SK-N-SH treated with all-trans-retinoic acid at 6 μM for 48 hours (cell line): ENCODE measurements at regions not wholly inside any gene's neighbourhood (a gene's known extent, or its start where the extent isn't known, plus 50 kb on each side); places are given as distances from the start of the nearest gene placed in this dataset.

Source experiments
- ATAC-seq: fragments of 200-7000 bp; cut with Tn5 transposase; 3 replicates; pipeline ENCODE4 v1.9.1; 2020; ENCODE audit warnings: mild to moderate bottlenecking, moderate library complexity
- ARNTL ChIP-seq: fragments of 450-650 bp; formaldehyde crosslinking; IDR thresholded peaks from 2 replicates; pipeline ENCODE4 v1.5.0; 2020; ENCODE audit warnings: low read depth, mild to moderate bottlenecking, moderate library complexity, borderline replicate concordance
- CREB5 ChIP-seq: fragments of 250-450 bp; sonication (Bioruptor Pico); IDR thresholded peaks from 2 replicates; pipeline ENCODE4 v1.5.1; 2020; ENCODE audit warnings: low read depth, mild to moderate bottlenecking, moderate library complexity
- CSDC2 ChIP-seq: fragments of 250-450 bp; sonication (Bioruptor Pico); IDR thresholded peaks from 2 replicates; pipeline ENCODE4 v1.5.0; 2020; ENCODE audit warnings: mild to moderate bottlenecking, moderate library complexity
- CSRNP3 ChIP-seq: fragments of 250-450 bp; sonication (Bioruptor Pico); IDR thresholded peaks from 2 replicates; pipeline ENCODE4 v1.5.1; 2021; ENCODE audit warnings: mild to moderate bottlenecking, moderate library complexity
- ESRRG ChIP-seq: fragments of 250-450 bp; sonication (Bioruptor Pico); IDR thresholded peaks from 2 replicates; pipeline ENCODE4 v1.6.1; 2021; ENCODE audit warnings: mild to moderate bottlenecking
- GLIS3 ChIP-seq: fragments of 250-450 bp; sonication (Bioruptor Pico); IDR thresholded peaks from 2 replicates; pipeline ENCODE4 v1.5.0; 2020; ENCODE audit warnings: mild to moderate bottlenecking, moderate library complexity
- ISL1 ChIP-seq: fragments of 250-450 bp; sonication (Bioruptor Pico); IDR thresholded peaks from 2 replicates; pipeline ENCODE4 v2.1.2; 2022; ENCODE audit warnings: mild to moderate bottlenecking, moderate library complexity
- PATZ1 ChIP-seq: fragments of 250-450 bp; sonication (Bioruptor Pico); IDR thresholded peaks from 2 replicates; pipeline ENCODE4 v1.8.0; 2020; ENCODE audit warnings: mild to moderate bottlenecking, moderate library complexity, borderline replicate concordance
- POU6F1 ChIP-seq: fragments of 250-450 bp; sonication (Bioruptor Pico); IDR thresholded peaks from 2 replicates; pipeline ENCODE4 v1.8.0; 2021; ENCODE audit warnings: low read depth, mild to moderate bottlenecking, moderate library complexity, borderline replicate concordance
- PPARA ChIP-seq: fragments of 250-450 bp; sonication (Bioruptor Pico); IDR thresholded peaks from 2 replicates; pipeline ENCODE4 v1.5.0; 2020; ENCODE audit warnings: mild to moderate bottlenecking, borderline replicate concordance
- RARB ChIP-seq: fragments of 250-450 bp; sonication (Bioruptor Pico); IDR thresholded peaks from 2 replicates; pipeline ENCODE4 v1.8.0; 2021; ENCODE audit warnings: mild to moderate bottlenecking, moderate library complexity
- SNAI2 ChIP-seq: fragments of 250-450 bp; sonication (Bioruptor Pico); IDR thresholded peaks from 2 replicates; pipeline ENCODE4 v1.5.0; 2020; ENCODE audit warnings: mild to moderate bottlenecking, moderate library complexity
- TCF4 ChIP-seq: fragments of 250-450 bp; sonication (Bioruptor Pico); IDR thresholded peaks from 2 replicates; pipeline ENCODE4 v1.8.0; 2021; ENCODE audit warnings: mild to moderate bottlenecking, moderate library complexity, borderline replicate concordance
- TOX ChIP-seq: fragments of 250-450 bp; sonication (Bioruptor Pico); IDR thresholded peaks from 2 replicates; pipeline ENCODE4 v1.8.0; 2021; ENCODE audit warnings: mild to moderate bottlenecking, moderate library complexity, borderline replicate concordance
- TSHZ2 ChIP-seq: fragments of 250-450 bp; sonication (Bioruptor Pico); IDR thresholded peaks from 2 replicates; pipeline ENCODE4 v1.5.0; 2020; ENCODE audit warnings: mild to moderate bottlenecking, moderate library complexity
- ZC3H10 ChIP-seq: fragments of 250-450 bp; sonication (Bioruptor Pico); IDR thresholded peaks from 2 replicates; pipeline ENCODE4 v1.5.1; 2021; ENCODE audit warnings: mild to moderate bottlenecking, moderate library complexity
- ZFP3 ChIP-seq: fragments of 250-450 bp; sonication (Bioruptor Pico); IDR thresholded peaks from 2 replicates; pipeline ENCODE4 v1.5.0; 2020; ENCODE audit warnings: mild to moderate bottlenecking, moderate library complexity
- ZFP30 ChIP-seq: fragments of 450-650 bp; formaldehyde crosslinking; IDR thresholded peaks from 2 replicates; pipeline ENCODE4 v1.5.0; 2022; ENCODE audit warnings: mild to moderate bottlenecking, moderate library complexity
- ZNF565 ChIP-seq: fragments of 450-650 bp; formaldehyde crosslinking; conservative IDR thresholded peaks from 2 replicates; pipeline ENCODE4 v1.5.0; 2020; ENCODE audit warnings: low read depth, mild to moderate bottlenecking, moderate library complexity
- ZNF70 ChIP-seq: fragments of 450-650 bp; formaldehyde crosslinking; IDR thresholded peaks from 2 replicates; pipeline ENCODE4 v1.5.0; 2020; ENCODE audit warnings: mild to moderate bottlenecking, moderate library complexity
- ZNF8 ChIP-seq: fragments of 450-650 bp; formaldehyde crosslinking; IDR thresholded peaks from 2 replicates; pipeline ENCODE4 v1.5.0; 2020; ENCODE audit warnings: mild to moderate bottlenecking, moderate library complexity

GRCh38 chr9:22354699-22355384 lies 91.8 kb upstream of the DMRTA1 start:
- no peak for TF ChIP-seq ZNF565 (CRISPR knock-in tag)
- TF ChIP-seq CSRNP3 (CRISPR knock-in tag): no peak
- no peak for TF ChIP-seq CSDC2 (CRISPR knock-in tag)
- no peak for TF ChIP-seq ZFP3 (CRISPR knock-in tag)
- no peak for TF ChIP-seq PPARA (CRISPR knock-in tag)
- TF ChIP-seq ZFP30: no peak
- TF ChIP-seq TCF4 (CRISPR knock-in tag): no peak
- no peak for TF ChIP-seq ZC3H10
- TF ChIP-seq ZNF8 (CRISPR knock-in tag): no peak
- no peak for TF ChIP-seq ZNF70 (CRISPR knock-in tag)
- no peak for TF ChIP-seq ISL1
- TF ChIP-seq RARB (CRISPR knock-in tag): no peak
- no peak for TF ChIP-seq PATZ1 (CRISPR knock-in tag)
- TF ChIP-seq TSHZ2: no peak
- no peak for TF ChIP-seq TOX
- TF ChIP-seq CREB5 (CRISPR knock-in tag): no peak
- no peak for ATAC-seq

GRCh38 chr9:22356985-22357384 lies 89.6 kb upstream of the DMRTA1 start:
- TF ChIP-seq SNAI2 (CRISPR knock-in tag) (no peak), GLIS3 (CRISPR knock-in tag) (no peak), PATZ1 (CRISPR knock-in tag) (no peak), ARNTL (CRISPR knock-in tag) (no peak), TOX (no peak), CSDC2 (CRISPR knock-in tag) (no peak), POU6F1 (CRISPR knock-in tag) (no peak), TCF4 (CRISPR knock-in tag) (no peak), ZFP3 (CRISPR knock-in tag) (no peak), ZFP30 (no peak), ZNF8 (CRISPR knock-in tag) (no peak), ZNF70 (CRISPR knock-in tag) (no peak), ESRRG (no peak), CREB5 (CRISPR knock-in tag) (no peak), CSRNP3 (CRISPR knock-in tag) (no peak), PPARA (CRISPR knock-in tag) (no peak)
- no peak for ATAC-seq
